ENCODE measurements at regions not wholly inside any gene's neighbourhood (a gene's known extent, or its start where the extent isn't known, plus 50 kb on each side); places are given as distances from the start of the nearest gene placed in this dataset.

GRCh38 chr4:37530451-37530850 is 155.7 kb downstream of the RELL1 start:
- TF ChIP-seq POLR2AphosphoS5 (IDR thresholded peaks at IDR 0.05) (no peak), CTCF (IDR thresholded peaks at IDR 0.05) (no peak)
